Esophagus mucosa (tissue), 1 donor: ENCODE measurements at regions not wholly inside any gene's neighbourhood (a gene's known extent, or its start where the extent isn't known, plus 50 kb on each side); places are given as distances from the start of the nearest gene placed in this dataset.
"Not testable (repeated sequence)": the region's sequence is repeated elsewhere in the genome, so short reads cannot be mapped to it uniquely, and the experiment has no call there.

ENCODE experiments used
- ATAC-seq: fragments of 200-7000 bp; cut with Tn5 transposase; one replicate; pipeline ENCODE4 v1.9.1; 2020
- donor health status: DM: yes; HTN: yes; CAD: no.

DNA sequence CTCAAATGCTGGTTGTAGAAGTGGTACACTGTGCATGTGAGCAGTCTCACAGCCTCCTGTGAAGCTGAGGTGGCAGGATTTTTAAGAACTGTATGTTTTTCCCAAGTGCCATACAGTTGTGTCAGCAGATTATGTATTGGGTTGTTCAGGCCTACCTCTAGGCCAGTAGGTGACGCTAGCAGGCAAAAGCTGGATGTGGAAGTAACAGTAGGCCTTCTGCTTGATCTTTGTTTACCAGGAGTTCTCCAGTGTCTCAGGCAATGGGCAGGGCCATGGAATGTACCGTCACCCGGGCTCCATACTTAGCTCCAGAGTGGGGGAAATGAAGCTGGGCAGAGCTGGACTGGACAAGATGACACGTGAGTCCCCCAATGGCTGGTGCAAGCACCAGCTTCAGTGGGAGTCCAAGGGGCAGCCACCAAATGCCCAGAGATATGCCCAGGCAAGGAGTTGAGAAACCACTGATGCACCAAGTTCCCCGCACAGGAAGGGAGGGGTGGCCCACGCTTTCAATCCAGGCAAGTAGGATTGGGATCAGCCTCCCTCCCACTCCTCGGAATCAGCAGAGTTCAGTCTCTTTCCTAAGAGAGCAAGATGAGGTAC, 289.7 kb downstream of the HTR1B start:
- ATAC-seq = no peak

GRCh38 chr6:77172578-77172977, 290.7 kb downstream of the HTR1B start:
- no peak for ATAC-seq

DNA sequence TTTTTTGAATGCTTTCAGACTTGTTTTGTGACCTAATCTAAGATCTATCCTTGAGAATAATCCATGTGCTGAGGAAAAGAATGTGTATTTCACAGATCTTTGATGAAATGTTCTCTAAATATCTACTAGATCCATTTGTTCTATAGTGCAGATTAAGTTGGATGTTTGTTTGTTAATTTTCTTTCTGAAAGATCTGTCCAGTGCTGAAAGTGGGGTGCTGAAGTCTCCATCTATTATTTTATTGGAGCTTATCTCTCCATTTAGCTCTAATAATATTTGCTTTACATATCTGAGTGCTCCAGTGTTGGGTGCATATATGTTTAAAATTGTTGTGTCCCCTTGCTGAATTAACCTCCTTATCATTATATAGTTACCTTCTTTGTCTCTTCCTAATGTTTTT, 303.6 kb downstream of the HTR1B start:
- no peak for ATAC-seq

DNA sequence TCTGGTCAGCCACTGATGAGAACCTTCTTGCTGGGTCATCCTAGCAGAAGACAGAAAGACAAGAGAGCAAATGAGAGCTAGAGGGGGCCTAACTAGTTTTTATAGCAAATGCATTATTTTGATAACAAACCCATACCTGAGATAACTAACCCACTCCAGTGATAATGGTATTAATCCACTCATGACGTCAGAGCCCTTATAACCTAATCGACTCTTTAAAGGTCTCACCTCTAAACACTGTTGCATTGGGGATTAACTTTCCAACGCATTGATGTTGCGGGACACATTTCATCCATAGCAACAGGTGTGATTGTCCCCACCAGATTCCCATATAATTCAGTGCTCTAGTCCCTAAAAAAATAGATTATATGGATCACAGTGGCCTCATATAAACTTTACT, 312.1 kb downstream of the HTR1B start:
- ATAC-seq = no peak

- ATAC-seq = no peak
Observed at GRCh38 chr6:77150736-77151135, 312.6 kb downstream of the HTR1B start.

DNA sequence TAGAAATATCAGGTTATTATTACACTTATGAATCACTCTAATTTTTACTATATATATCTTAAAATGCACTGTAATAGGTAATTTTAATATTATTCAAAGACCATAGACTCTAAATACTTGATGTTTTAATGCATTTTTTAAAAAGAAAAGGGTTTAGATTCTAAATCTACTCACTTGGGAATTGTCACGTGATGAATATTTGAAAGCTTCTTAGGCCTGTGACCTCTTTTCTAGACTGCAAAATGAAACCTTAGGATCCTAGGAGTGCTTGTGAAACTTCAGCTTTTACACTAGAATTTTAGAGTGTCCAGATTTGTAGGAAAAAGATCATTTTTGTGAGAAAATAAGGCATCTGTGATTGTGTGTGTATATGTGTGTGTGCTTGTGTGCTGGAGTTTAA, 318.0 kb downstream of the HTR1B start:
- no peak for ATAC-seq

- ATAC-seq = no peak
Observed at GRCh38 chr6:77143659-77144447, 319.4 kb downstream of the HTR1B start.

GRCh38 chr6:77136086-77136485, 327.2 kb downstream of the HTR1B start:
- no peak for ATAC-seq

GRCh38 chr6:77133031-77133430, 330.3 kb downstream of the HTR1B start:
- ATAC-seq = no peak

- no peak for ATAC-seq
Observed at GRCh38 chr6:77131426-77131825, 331.9 kb downstream of the HTR1B start.

- no peak for ATAC-seq
Observed at GRCh38 chr6:77124604-77125003, 338.7 kb downstream of the HTR1B start.

- ATAC-seq = no peak
Observed at GRCh38 chr6:77123527-77123926, 339.8 kb downstream of the HTR1B start.

DNA sequence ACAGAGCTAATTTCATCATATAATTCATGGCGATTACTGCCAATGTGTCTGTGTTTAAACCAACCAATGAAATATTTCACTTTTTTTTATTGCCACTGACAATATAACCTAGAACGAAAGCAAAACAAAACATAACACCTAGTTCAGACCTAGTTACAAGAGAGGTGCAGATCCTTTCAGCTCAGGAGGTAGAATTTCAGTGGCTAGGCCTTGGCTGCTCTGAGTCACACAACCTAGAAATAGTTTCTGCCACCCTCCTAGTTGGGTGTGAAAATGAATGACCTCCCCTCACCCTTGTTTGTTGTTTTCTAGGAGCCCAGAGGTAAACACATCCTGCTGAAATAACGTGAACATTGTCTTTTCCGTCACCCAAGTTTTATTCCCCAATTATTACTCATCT, 356.3 kb downstream of the HTR1B start:
- no peak for ATAC-seq

- no peak for ATAC-seq
Observed at GRCh38 chr6:77105091-77105490, 358.2 kb downstream of the HTR1B start.

DNA sequence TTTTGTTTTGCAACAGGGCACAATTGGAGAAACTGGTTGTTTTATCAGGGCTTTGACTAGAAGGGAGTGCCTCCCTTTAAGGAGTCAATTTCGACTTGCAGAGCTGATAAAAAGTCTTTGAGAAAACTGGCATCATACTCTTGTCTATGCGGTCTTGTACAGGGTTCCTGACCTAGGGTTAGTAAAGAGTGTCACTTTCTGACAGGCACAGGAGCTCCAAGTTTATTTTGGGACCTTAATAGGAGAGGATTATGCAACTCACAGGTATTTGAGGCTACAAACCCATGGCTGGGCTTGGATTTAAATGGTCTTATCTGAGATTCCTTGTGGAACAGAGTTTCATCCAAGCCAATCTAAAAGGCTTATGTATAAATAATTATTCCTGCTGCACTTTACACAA, 365.4 kb downstream of the HTR1B start:
- no peak for ATAC-seq

DNA sequence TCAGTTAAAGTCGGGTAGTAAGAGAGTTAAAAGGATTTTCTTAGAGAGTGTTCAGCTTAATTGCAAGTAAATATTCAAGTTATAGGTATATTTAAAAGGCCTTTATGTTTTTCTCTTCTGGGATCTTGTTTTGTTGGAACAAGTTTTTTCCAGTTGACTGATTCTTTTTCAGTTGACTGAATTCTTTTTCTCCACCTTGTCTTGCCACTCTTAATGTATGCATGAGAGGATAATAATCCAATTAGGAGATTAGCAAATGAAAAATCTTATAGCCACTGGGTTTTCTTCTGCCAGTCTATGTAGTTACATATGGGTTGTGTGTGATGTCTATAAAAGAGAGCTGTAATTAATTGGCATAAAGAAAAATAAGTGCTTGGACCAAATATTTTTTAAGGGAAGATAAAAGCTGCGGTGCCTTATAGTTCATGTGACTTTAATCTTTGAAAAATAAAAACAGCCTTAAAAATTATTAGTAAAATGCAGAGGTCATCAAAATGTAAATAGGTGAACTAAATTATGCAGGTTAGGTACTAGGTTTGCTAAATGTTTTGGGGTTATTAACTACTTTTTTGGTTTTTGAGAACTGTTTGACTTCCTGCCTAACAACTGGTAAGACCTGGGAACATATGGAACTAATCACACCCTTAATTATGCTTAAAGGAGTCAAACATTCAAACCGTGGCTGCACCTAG, 367.2 kb downstream of the HTR1B start:
- no peak for ATAC-seq

GRCh38 chr6:77094821-77095220, 368.5 kb downstream of the HTR1B start:
- no peak for ATAC-seq

- no peak for ATAC-seq
Observed at GRCh38 chr6:77092971-77093370, 370.3 kb downstream of the HTR1B start.

GRCh38 chr6:77089776-77090175, 373.5 kb downstream of the HTR1B start:
- ATAC-seq = no peak

DNA sequence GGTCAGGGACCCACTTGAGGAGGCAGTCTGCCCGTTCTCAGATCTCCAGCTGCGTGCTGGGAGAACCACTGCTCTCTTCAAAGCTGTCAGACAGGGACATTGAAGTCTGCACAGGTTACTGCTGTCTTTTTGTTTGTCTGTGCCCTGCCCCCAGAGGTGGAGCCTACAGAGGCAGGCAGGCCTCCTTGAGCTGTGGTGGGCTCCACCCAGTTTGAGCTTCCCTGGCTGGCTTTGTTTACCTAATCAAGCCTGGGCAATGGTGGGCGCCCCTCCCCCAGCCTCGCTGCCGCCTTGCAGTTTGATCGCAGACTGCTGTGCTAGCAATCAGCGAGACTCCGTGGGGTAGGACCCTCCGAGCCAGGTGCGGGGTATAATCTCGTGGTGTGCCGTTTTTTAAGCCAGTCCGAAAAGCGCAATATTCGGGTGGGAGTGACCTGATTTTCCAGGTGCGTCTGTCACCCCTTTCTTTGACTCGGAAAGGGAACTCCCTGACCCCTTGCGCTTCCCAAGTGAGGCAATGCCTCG, 375.4 kb downstream of the HTR1B start:
- ATAC-seq = not testable (repeated sequence)

DNA sequence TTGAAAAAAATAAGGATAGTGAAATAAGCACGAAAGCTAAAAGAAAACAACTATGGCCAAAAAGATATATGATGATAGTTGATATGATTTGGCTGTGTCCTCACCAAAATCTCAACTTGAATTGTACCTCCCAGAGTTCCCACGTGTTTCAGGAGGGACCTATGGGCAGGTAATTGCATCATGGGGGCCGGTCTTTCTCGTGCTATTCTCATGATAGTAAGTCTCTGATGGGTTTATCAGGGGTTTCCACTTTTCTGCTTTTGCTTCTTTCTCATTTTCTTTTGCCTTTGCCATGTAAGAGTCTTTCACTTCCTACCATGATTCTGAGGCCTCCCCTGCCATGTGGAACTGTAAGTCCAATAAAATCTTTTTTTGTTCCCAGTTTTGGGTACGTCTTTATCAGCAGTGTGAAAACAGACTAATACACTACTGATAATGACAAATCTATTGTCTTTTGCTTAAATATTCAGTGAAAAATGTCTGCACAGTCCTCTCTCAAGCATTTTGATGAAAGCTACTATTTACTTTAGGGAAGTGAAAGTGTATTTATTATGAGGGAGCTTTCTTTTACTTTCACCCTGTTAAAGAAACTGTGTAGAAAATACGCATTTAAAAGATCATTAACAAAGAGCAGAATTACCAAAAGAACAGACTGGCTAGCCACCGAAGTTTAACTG, 389.1 kb downstream of the HTR1B start:
- ATAC-seq = no peak

GRCh38 chr6:77073410-77073760, 389.9 kb downstream of the HTR1B start:
- no peak for ATAC-seq
